K562 (cell line): ENCODE measurements at regions not wholly inside any gene's neighbourhood (a gene's known extent, or its start where the extent isn't known, plus 50 kb on each side); places are given as distances from the start of the nearest gene placed in this dataset.

Source experiments
- ATAC-seq: fragments of 200-7000 bp; cut with Tn5 transposase; 3 replicates; pipeline ENCODE4 v1.9.1; 2020; ENCODE audit warnings: moderate library complexity
- BruUV-seq: library from RNA; stranded (reverse); fragments of 400-500 nt; replicated peaks from 2 replicates; lab custom pipeline; 2021; lab: Mats Ljungman, UMichigan
- CTCF ChIA-PET: fragments of 300-600 bp; formaldehyde crosslinking; extraction: SDS; loops from one replicate; lab custom pipeline; 2021; ENCODE audit warnings: low intra/inter-chr PET ratio; lab: Yijun Ruan, JAX
- POLR2A ChIA-PET: fragments of 300-600, 350-650 bp; sonication (Branson Sonifier 250); formaldehyde crosslinking; extraction: SDS; loops from one replicate; lab custom pipeline; 2021; ENCODE audit warnings: antibody characterized with exemption, inconsistent platforms; lab: Yijun Ruan, JAX
- DNase-seq, 4 experiments: peaks; one replicate each; pipeline versions ENCODE4 v3.0.0 to v3.0.0-alpha.2; 2011 to 2018; ENCODE audit warnings: low spot score in 3 of 4, mixed read lengths in 3 of 4; ENCODE audit errors: extremely low read depth in 1 of 4
- FAIRE-seq: peaks from 2 replicates; lab custom pipeline; 2011; peaks lifted over from hg19 to GRCh38; lab: Jason Lieb, UNC
- H2AFZ ChIP-seq: 2 replicates; pipeline ENCODE4 v1.6.0; 2011; ENCODE audit warnings: low read depth, low read length, control low read depth, inconsistent platforms
- H3K27ac ChIP-seq: fragments of 200-600 bp; 3 replicates; pipeline ENCODE4 v1.8.0; 2011; ENCODE audit warnings: low read depth, mild to moderate bottlenecking, control low read depth, inconsistent platforms, low read length, moderate library complexity, mixed read lengths; ENCODE audit errors: extremely low read depth
- H3K27me3 ChIP-seq, 2 experiments: fragments of 300-600 bp in 1 of 2; 2 replicates in 1 of 2; 3 replicates in 1 of 2; pipeline versions ENCODE4 v1.6.0 to v1.8.0; 2011; ENCODE audit warnings: inconsistent platforms in 2 of 2, low read length in 2 of 2, mild to moderate bottlenecking in 1 of 2, mixed read lengths in 1 of 2, moderate library complexity in 1 of 2; ENCODE audit not compliant: control insufficient read depth in 2 of 2, insufficient read depth in 2 of 2
- H3K36me3 ChIP-seq: fragments of 300-600 bp; 3 replicates; pipeline ENCODE4 v1.8.0; 2011; ENCODE audit warnings: mild to moderate bottlenecking, low read length, inconsistent platforms; ENCODE audit not compliant: control insufficient read depth, insufficient read depth
- H3K4me1 ChIP-seq, 2 experiments: fragments of 200-600 bp in 1 of 2; replicated peaks in 1 of 2; 2 replicates in 1 of 2; 3 replicates in 1 of 2; pipeline versions ENCODE4 v1.5.1 to v1.8.0; 2011; ENCODE audit warnings: inconsistent platforms in 2 of 2, low read length in 2 of 2, mild to moderate bottlenecking in 1 of 2, mixed read lengths in 1 of 2, moderate library complexity in 1 of 2; ENCODE audit not compliant: control insufficient read depth in 2 of 2, insufficient read depth in 2 of 2
- H3K4me2 ChIP-seq: 2 replicates; pipeline ENCODE4 v1.6.1; 2011; ENCODE audit warnings: low read length, control low read depth, inconsistent platforms, mixed read lengths; ENCODE audit not compliant: insufficient read depth
- H3K4me3 ChIP-seq: fragments of 200-600 bp; sonication (generic), shearing (Covaris generic); 2 replicates; pipeline ENCODE4 v1.5.1; 2016; ENCODE audit warnings: control low read depth, inconsistent platforms
- H3K79me2 ChIP-seq: fragments of 200-600 bp; 3 replicates; pipeline ENCODE4 v1.8.0; 2011; ENCODE audit warnings: low read length, inconsistent platforms; ENCODE audit not compliant: control insufficient read depth, insufficient read depth
- H3K9ac ChIP-seq, 2 experiments: 2 replicates each; pipeline versions ENCODE4 v1.6.0 to v1.6.1; 2011; ENCODE audit warnings: low read depth in 2 of 2, low read length in 2 of 2, control low read depth in 1 of 2, inconsistent platforms in 1 of 2, mild to moderate bottlenecking in 1 of 2, mixed read lengths in 1 of 2; ENCODE audit not compliant: insufficient read depth in 1 of 2
- H3K9me1 ChIP-seq: one replicate; pipeline ENCODE4 v1.6.0; 2011; ENCODE audit warnings: inconsistent platforms, mild to moderate bottlenecking, low read length, moderate library complexity; ENCODE audit not compliant: control insufficient read depth, insufficient read depth
- H3K9me3 ChIP-seq: replicated peaks from 2 replicates; pipeline ENCODE4 v1.5.1; 2011; ENCODE audit warnings: low read depth, low read length, inconsistent platforms; ENCODE audit not compliant: control insufficient read depth, insufficient read depth
- H4K20me1 ChIP-seq: replicated peaks from 2 replicates; pipeline ENCODE4 v1.6.1; 2011; ENCODE audit warnings: low read length, inconsistent platforms, mixed read lengths; ENCODE audit not compliant: control insufficient read depth, insufficient read depth
- ARHGAP35 ChIP-seq: fragments of 450-650 bp; IDR thresholded peaks from 2 replicates; pipeline ENCODE4 v1.6.1; 2018; ENCODE audit not compliant: partially characterized antibody
- MYNN ChIP-seq, 2 experiments: sonication (generic); formaldehyde crosslinking in 1 of 2; IDR thresholded peaks; 2 replicates each; pipeline versions ENCODE4 v1.5.0 to v1.6.1; 2016 to 2020; ENCODE audit warnings: antibody characterized with exemption in 1 of 2, missing genetic modification reagents in 1 of 2
- RCOR1 ChIP-seq, 2 experiments: IDR thresholded peaks; 2 replicates each; pipeline ENCODE4 v1.6.1; 2012; ENCODE audit warnings: low read depth in 2 of 2, low read length in 2 of 2, borderline replicate concordance in 1 of 2, improper control_type of control experiment in 1 of 2
- ZNF282 ChIP-seq: sonication (generic); formaldehyde crosslinking; IDR thresholded peaks from 2 replicates; pipeline ENCODE4 v1.8.1; 2023; ENCODE audit warnings: missing genetic modification reagents
- ZNF699 ChIP-seq: fragments of 250-450 bp; sonication (Bioruptor Pico); IDR thresholded peaks from 2 replicates; pipeline ENCODE4 v1.8.0; 2021; ENCODE audit warnings: mild to moderate bottlenecking, moderate library complexity; ENCODE audit not compliant: insufficient replicate concordance
- WGBS: fragments of 100-300 bp; shearing (Covaris generic); methylation state at CpG from one replicate; pipeline ENCODE4 v1.1.6; 2016; ENCODE audit warnings: low coverage, mixed read lengths; ENCODE audit not compliant: insufficient coverage; ENCODE audit errors: missing lambda C conversion rate; 5-methylcytosine and 5-hydroxymethylcytosine counted together
- in situ Hi-C: fragments of 300-500 bp; cut with MboI; formaldehyde crosslinking; loops from 4 replicates; pipeline ENCODE4 v1.15.0; 2018; ENCODE audit warnings: inconsistent platforms, mixed read lengths
- intact Hi-C: fragments of 100-400 bp; cut with micrococcal nuclease; formaldehyde crosslinking; loops from 2 replicates; pipeline ENCODE4 v1.14.2; 2022
- TF ChIP-seq, protein P1 (sequence below), 2 experiments: fragments of 450-650 bp; conservative IDR thresholded peaks; 2 replicates each; pipeline ENCODE4 v1.6.1; 2017; ENCODE audit warnings: mild to moderate bottlenecking in 2 of 2, moderate library complexity in 2 of 2
- TF ChIP-seq, protein P2 (sequence below): fragments of 250-450 bp; sonication (Bioruptor Pico); IDR thresholded peaks from 2 replicates; pipeline ENCODE4 v1.4.0; 2020; ENCODE audit warnings: borderline replicate concordance
- TF ChIP-seq, protein P3 (sequence below): fragments of 450-650 bp; formaldehyde crosslinking; IDR thresholded peaks from 2 replicates; pipeline ENCODE4 v1.4.0; 2022; ENCODE audit warnings: mild to moderate bottlenecking, moderate library complexity

DNA sequence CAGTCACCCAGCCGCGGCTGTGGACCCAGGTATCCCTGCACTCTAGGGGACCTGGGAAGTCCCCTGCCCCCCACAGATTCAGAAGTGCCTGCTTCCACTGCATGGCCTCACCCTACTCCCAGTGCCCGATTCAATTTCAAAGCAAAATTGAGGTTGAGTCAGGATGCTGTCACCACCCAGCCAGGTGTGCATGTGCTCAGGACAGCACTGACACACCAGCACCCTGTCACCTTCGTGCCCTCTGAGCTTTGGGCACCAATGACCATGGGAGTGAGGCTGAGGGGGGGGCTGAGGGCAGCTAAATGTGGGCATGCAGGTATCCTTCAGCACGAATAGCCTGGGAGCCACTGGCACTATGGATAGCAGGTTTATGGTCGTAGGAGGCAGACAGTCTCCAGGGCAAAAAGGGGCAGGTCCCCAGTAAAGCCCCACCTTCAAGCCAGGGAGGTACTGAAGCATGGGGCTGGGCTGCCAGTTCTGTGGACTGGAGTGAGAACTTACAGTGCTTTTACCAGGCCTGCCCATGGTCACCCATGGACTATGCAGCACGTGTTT, 1151.6 kb upstream of the CDH6 start:
- no TSS peak for BruUV-seq
- POLR2A ChIA-PET, result no interaction called here
- no peaks in the 10 kb centered on the region for H3K36me3 ChIP-seq
- H3K4me1 ChIP-seq, result no peaks in the 10 kb centered on the region
- H3K4me3 ChIP-seq, result no peak overlapping the region
- H2AFZ ChIP-seq, result no peak overlapping the region
- no peak overlapping the region for H3K4me2 ChIP-seq
- no peaks in the 10 kb centered on the region for H3K9me1 ChIP-seq
- H3K9ac ChIP-seq, result no peak overlapping the region
- no peak for DNase-seq
- TF ChIP-seq, protein P1, sequence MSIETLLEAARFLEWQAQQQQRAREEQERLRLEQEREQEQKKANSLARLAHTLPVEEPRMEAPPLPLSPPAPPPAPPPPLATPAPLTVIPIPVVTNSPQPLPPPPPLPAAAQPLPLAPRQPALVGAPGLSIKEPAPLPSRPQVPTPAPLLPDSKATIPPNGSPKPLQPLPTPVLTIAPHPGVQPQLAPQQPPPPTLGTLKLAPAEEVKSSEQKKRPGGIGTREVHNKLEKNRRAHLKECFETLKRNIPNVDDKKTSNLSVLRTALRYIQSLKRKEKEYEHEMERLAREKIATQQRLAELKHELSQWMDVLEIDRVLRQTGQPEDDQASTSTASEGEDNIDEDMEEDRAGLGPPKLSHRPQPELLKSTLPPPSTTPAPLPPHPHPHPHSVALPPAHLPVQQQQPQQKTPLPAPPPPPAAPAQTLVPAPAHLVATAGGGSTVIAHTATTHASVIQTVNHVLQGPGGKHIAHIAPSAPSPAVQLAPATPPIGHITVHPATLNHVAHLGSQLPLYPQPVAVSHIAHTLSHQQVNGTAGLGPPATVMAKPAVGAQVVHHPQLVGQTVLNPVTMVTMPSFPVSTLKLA (conservative IDR thresholded peaks at IDR 0.05), result no peak
- TF ChIP-seq MYNN (IDR thresholded peaks at IDR 0.05) (no peak), MYNN (CRISPR knock-in tag; IDR thresholded peaks at IDR 0.05) (no peak), RCOR1 (IDR thresholded peaks at IDR 0.05; ENCODE audit: borderline replicate concordance in 1 of 2, low read depth in 2 of 2, low read length in 2 of 2) (no peak), ZNF699 (CRISPR knock-in tag) (no peak), ARHGAP35 (no peak), ZNF282 (CRISPR knock-in tag) (no peak)
- TF ChIP-seq, protein P2, sequence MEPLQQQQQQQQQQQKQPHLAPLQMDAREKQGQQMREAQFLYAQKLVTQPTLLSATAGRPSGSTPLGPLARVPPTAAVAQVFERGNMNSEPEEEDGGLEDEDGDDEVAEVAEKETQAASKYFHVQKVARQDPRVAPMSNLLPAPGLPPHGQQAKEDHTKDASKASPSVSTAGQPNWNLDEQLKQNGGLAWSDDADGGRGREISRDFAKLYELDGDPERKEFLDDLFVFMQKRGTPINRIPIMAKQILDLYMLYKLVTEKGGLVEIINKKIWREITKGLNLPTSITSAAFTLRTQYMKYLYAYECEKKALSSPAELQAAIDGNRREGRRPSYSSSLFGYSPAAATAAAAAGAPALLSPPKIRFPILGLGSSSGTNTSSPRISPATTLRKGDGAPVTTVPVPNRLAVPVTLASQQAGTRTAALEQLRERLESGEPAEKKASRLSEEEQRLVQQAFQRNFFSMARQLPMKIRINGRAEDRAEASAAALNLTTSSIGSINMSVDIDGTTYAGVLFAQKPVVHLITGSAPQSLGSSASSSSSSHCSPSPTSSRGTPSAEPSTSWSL (CRISPR knock-in tag), result no peak
- TF ChIP-seq, protein P3, sequence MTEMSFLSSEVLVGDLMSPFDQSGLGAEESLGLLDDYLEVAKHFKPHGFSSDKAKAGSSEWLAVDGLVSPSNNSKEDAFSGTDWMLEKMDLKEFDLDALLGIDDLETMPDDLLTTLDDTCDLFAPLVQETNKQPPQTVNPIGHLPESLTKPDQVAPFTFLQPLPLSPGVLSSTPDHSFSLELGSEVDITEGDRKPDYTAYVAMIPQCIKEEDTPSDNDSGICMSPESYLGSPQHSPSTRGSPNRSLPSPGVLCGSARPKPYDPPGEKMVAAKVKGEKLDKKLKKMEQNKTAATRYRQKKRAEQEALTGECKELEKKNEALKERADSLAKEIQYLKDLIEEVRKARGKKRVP (CRISPR knock-in tag), result no peak
- TF ChIP-seq, all 486 proteins: peak for 0
- Histone ChIP-seq H3K27ac (no peak overlapping the region), H3K9me3 (no peaks in the 10 kb centered on the region), H4K20me1 (no peaks in the 10 kb centered on the region), H3K79me2 (no peaks in the 10 kb centered on the region), H3K27me3 (no peaks in the 10 kb centered on the region)
- CTCF ChIA-PET, result no interaction called here
- in situ Hi-C loops (no loop called here), intact Hi-C loops (loop anchor here (5.0 kb wide), 1 partner anchor 1145 kb away; no protein-coding TSS in a partner anchor)
- no peak for FAIRE-seq
- no peak for ATAC-seq
- 12% methylated on average over 7 of the region's 7 CpGs for WGBS
